Loucy (cell line): ENCODE measurements at regions not wholly inside any gene's neighbourhood (a gene's known extent, or its start where the extent isn't known, plus 50 kb on each side); places are given as distances from the start of the nearest gene placed in this dataset.

ENCODE experiments used
- CTCF ChIP-seq: fragments of 200-600 bp; sonication (generic); conservative IDR thresholded peaks from 2 replicates; pipeline ENCODE4 v1.5.1; 2014; ENCODE audit warnings: mild to moderate bottlenecking, antibody characterized with exemption, low read length
- EZH2phosphoT487 ChIP-seq: fragments of 200-600 bp; IDR thresholded peaks from 2 replicates; pipeline ENCODE4 v1.6.1; 2018; ENCODE audit warnings: antibody characterized with exemption, mild to moderate bottlenecking, moderate library complexity, borderline replicate concordance

GRCh38 chr7:25359471-25360059, 131.3 kb upstream of the NPVF start:
- TF ChIP-seq CTCF (no peak), EZH2phosphoT487 (no peak)
